WTC11 (cell line): ENCODE measurements at regions not wholly inside any gene's neighbourhood (a gene's known extent, or its start where the extent isn't known, plus 50 kb on each side); places are given as distances from the start of the nearest gene placed in this dataset.

Experiments
- ATAC-seq: fragments of 200-7000 bp; cut with Tn5 transposase; 2 replicates; pipeline ENCODE4 v1.10.0; 2021; ENCODE audit warnings: mild to moderate bottlenecking, moderate library complexity
- CTCF ChIA-PET: fragments of 300-600 bp; sonication (Branson Sonifier 250); formaldehyde crosslinking; loops from one replicate; lab custom pipeline; 2021; ENCODE audit warnings: antibody characterized with exemption; lab: Charles Lee
- POLR2A ChIA-PET: fragments of 350-600 bp; sonication (Branson Sonifier 250); formaldehyde crosslinking; loops from one replicate; lab custom pipeline; 2021; ENCODE audit warnings: antibody characterized with exemption; lab: Charles Lee
- DNase-seq: peaks from one replicate; pipeline ENCODE4 v3.0.0; 2021; ENCODE audit warnings: low spot score
- H3K27ac Mint-ChIP-seq: 2 replicates; pipeline ENCODE4 v1.8.0; 2021; ENCODE audit warnings: mixed read lengths
- H3K27me3 Mint-ChIP-seq: 2 replicates; pipeline ENCODE4 v1.8.0; 2021; ENCODE audit warnings: low read depth, mild to moderate bottlenecking, moderate library complexity, mixed read lengths
- H3K36me3 Mint-ChIP-seq: 2 replicates; pipeline ENCODE4 v1.8.0; 2021; ENCODE audit warnings: mixed read lengths
- H3K4me1 Mint-ChIP-seq: 2 replicates; pipeline ENCODE4 v1.8.0; 2022; ENCODE audit warnings: mixed read lengths
- H3K4me3 Mint-ChIP-seq: 2 replicates; pipeline ENCODE4 v1.8.0; 2021; ENCODE audit warnings: mild to moderate bottlenecking, moderate library complexity, mixed read lengths
- H3K9me3 Mint-ChIP-seq: 2 replicates; pipeline ENCODE4 v1.8.0; 2021; ENCODE audit warnings: mixed read lengths
- ATF1 ChIP-seq: sonication (generic); formaldehyde crosslinking; IDR thresholded peaks from 2 replicates; pipeline ENCODE4 v1.8.1; 2023; ENCODE audit warnings: mild to moderate bottlenecking, moderate library complexity, missing genetic modification reagents
- ELF4 ChIP-seq: sonication (generic); formaldehyde crosslinking; IDR thresholded peaks from 2 replicates; pipeline ENCODE4 v1.8.1; 2022; ENCODE audit warnings: low read depth, mild to moderate bottlenecking, moderate library complexity, missing genetic modification reagents
- GRHL2 ChIP-seq: fragments of 250-450 bp; sonication (Bioruptor Pico); IDR thresholded peaks from 2 replicates; pipeline ENCODE4 v1.8.0; 2022; ENCODE audit warnings: mild to moderate bottlenecking, moderate library complexity; ENCODE audit not compliant: insufficient replicate concordance, severe bottlenecking
- HMGA2 ChIP-seq: fragments of 250-450 bp; sonication (Bioruptor Pico); IDR thresholded peaks from 2 replicates; pipeline ENCODE4 v1.4.0; 2021; ENCODE audit warnings: mild to moderate bottlenecking, moderate library complexity
- KAT7 ChIP-seq: sonication (generic); formaldehyde crosslinking; IDR thresholded peaks from 2 replicates; pipeline ENCODE4 v1.8.1; 2023; ENCODE audit warnings: missing genetic modification reagents, mild to moderate bottlenecking, borderline replicate concordance
- NR3C1 ChIP-seq: sonication (generic); formaldehyde crosslinking; conservative IDR thresholded peaks from 2 replicates; pipeline ENCODE4 v1.8.1; 2023; ENCODE audit warnings: low read depth, mild to moderate bottlenecking, missing genetic modification reagents
- RELA ChIP-seq: sonication (generic); formaldehyde crosslinking; IDR thresholded peaks from 2 replicates; pipeline ENCODE4 v1.8.1; 2022; ENCODE audit warnings: missing genetic modification reagents, mild to moderate bottlenecking, borderline replicate concordance
- ZBTB21 ChIP-seq: sonication (generic); formaldehyde crosslinking; IDR thresholded peaks from 2 replicates; pipeline ENCODE4 v1.8.1; 2023; ENCODE audit warnings: mild to moderate bottlenecking, missing genetic modification reagents, borderline replicate concordance
- ZNF317 ChIP-seq: sonication (generic); formaldehyde crosslinking; IDR thresholded peaks from 2 replicates; pipeline ENCODE4 v1.8.1; 2023; ENCODE audit warnings: low read depth, mild to moderate bottlenecking, moderate library complexity, missing genetic modification reagents, borderline replicate concordance
- ZNF416 ChIP-seq: fragments of 250-450 bp; sonication (Bioruptor Pico); IDR thresholded peaks from 2 replicates; pipeline ENCODE4 v1.9.0; 2021; ENCODE audit warnings: mild to moderate bottlenecking, inconsistent platforms
- ZNF671 ChIP-seq: fragments of 250-450 bp; sonication (Bioruptor Pico); IDR thresholded peaks from 2 replicates; pipeline ENCODE4 v1.8.0; 2021; ENCODE audit warnings: mild to moderate bottlenecking
- TF ChIP-seq, protein P1 (sequence below): sonication (generic); formaldehyde crosslinking; IDR thresholded peaks from 2 replicates; pipeline ENCODE4 v1.8.0; 2022; ENCODE audit warnings: mild to moderate bottlenecking, missing genetic modification reagents
- TF ChIP-seq, protein P2 (sequence below): sonication (generic); formaldehyde crosslinking; IDR thresholded peaks from 2 replicates; pipeline ENCODE4 v1.8.1; 2022; ENCODE audit warnings: mild to moderate bottlenecking, missing genetic modification reagents, moderate library complexity, borderline replicate concordance
- TF ChIP-seq, protein P3 (sequence below): sonication (generic); formaldehyde crosslinking; IDR thresholded peaks from 2 replicates; pipeline ENCODE4 v1.8.0; 2022; ENCODE audit warnings: mild to moderate bottlenecking, missing genetic modification reagents
- TF ChIP-seq, protein P4 (sequence below): sonication (generic); formaldehyde crosslinking; IDR thresholded peaks from 2 replicates; pipeline ENCODE4 v1.8.1; 2023; ENCODE audit warnings: mild to moderate bottlenecking, missing genetic modification reagents
- TF ChIP-seq, protein P5 (sequence below): sonication (generic); formaldehyde crosslinking; IDR thresholded peaks from 2 replicates; pipeline ENCODE4 v1.8.0; 2023; ENCODE audit warnings: missing genetic modification reagents, mild to moderate bottlenecking, borderline replicate concordance
- TF ChIP-seq, protein P6 (sequence below): fragments of 250-450 bp; sonication (Bioruptor Pico); IDR thresholded peaks from 2 replicates; pipeline ENCODE4 v1.9.0; 2021; ENCODE audit warnings: mild to moderate bottlenecking

DNA sequence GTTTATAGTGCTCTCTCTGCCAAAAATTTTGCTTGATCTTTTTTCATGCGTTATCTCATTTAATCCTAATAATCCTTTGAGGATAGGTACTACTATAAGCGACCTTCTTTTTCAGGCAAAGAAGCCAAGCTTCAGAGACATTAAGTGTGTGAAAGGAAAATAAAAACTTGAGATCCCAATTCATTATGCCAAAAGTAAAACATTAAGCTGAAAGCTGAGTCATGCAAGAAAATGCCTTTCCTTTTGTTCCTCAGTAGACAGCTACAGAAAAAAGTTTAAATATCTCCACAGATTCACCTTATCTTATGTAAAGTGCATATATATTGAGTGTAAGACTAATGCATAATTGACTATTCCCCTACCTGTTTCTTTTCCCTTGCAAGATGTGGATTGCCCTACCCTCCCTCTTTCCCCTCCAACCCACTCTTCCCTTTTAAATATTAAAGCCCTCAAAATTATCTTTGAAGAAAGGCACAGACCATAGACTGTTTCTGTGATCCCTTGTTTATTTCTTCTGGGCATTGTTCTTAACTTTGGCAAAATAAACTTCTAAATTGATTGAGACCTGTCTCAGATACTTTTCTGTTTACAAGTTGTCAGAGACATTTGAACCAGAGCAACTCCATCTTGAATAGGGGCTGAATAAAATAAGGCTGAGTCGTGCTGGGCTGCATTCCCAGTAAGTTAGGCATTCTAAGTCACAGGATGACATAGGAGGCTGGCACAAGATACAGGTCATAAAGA, 1139.9 kb upstream of the LRRN3 start (continued):
- TF ChIP-seq, protein P1, sequence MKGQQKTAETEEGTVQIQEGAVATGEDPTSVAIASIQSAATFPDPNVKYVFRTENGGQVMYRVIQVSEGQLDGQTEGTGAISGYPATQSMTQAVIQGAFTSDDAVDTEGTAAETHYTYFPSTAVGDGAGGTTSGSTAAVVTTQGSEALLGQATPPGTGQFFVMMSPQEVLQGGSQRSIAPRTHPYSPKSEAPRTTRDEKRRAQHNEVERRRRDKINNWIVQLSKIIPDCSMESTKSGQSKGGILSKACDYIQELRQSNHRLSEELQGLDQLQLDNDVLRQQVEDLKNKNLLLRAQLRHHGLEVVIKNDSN = no peak
- TF ChIP-seq NR3C1 (CRISPR knock-in tag) = no peak
- TF ChIP-seq, protein P2, sequence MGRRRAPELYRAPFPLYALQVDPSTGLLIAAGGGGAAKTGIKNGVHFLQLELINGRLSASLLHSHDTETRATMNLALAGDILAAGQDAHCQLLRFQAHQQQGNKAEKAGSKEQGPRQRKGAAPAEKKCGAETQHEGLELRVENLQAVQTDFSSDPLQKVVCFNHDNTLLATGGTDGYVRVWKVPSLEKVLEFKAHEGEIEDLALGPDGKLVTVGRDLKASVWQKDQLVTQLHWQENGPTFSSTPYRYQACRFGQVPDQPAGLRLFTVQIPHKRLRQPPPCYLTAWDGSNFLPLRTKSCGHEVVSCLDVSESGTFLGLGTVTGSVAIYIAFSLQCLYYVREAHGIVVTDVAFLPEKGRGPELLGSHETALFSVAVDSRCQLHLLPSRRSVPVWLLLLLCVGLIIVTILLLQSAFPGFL = no peak
- TF ChIP-seq ZNF671 = no peak
- TF ChIP-seq, protein P3, sequence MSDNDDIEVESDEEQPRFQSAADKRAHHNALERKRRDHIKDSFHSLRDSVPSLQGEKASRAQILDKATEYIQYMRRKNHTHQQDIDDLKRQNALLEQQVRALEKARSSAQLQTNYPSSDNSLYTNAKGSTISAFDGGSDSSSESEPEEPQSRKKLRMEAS (CRISPR knock-in tag) = no peak
- TF ChIP-seq ATF1 (CRISPR knock-in tag) = no peak
- TF ChIP-seq, protein P4, sequence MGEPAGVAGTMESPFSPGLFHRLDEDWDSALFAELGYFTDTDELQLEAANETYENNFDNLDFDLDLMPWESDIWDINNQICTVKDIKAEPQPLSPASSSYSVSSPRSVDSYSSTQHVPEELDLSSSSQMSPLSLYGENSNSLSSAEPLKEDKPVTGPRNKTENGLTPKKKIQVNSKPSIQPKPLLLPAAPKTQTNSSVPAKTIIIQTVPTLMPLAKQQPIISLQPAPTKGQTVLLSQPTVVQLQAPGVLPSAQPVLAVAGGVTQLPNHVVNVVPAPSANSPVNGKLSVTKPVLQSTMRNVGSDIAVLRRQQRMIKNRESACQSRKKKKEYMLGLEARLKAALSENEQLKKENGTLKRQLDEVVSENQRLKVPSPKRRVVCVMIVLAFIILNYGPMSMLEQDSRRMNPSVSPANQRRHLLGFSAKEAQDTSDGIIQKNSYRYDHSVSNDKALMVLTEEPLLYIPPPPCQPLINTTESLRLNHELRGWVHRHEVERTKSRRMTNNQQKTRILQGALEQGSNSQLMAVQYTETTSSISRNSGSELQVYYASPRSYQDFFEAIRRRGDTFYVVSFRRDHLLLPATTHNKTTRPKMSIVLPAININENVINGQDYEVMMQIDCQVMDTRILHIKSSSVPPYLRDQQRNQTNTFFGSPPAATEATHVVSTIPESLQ (CRISPR knock-in tag) = no peak

DNA sequence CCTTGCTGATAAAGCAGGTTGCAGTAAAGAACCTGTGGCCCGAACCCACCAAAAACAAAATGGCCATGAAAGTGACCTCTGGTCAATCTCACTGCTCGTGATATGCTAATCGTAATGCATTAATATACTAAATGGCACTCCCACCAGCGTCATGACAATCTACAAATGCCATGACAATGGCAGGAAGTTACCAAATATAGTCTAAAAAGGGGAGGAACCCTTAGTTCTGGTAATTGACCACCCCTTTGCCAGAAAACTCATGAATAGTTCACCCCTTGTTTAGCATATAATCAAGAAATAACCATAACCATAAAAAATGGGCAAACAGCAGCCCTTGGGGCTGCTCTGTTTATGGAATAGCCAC, 1139.4 kb upstream of the LRRN3 start:
- Mint-ChIP-seq H3K4me3 (no peak overlapping the region), H3K4me1 (peaks cover 22% of the 10 kb centered on the region), H3K9me3 (peaks cover 20% of the 10 kb centered on the region), H3K27me3 (no peaks in the 10 kb centered on the region), H3K27ac (no peak overlapping the region), H3K36me3 (no peaks in the 10 kb centered on the region; the same call in 1 of the 2 replicates)
- ChIA-PET CTCF (no interaction called here), POLR2A (no interaction called here)
- DNase-seq = no peak
- ATAC-seq = no peak
- TF ChIP-seq, protein P5, sequence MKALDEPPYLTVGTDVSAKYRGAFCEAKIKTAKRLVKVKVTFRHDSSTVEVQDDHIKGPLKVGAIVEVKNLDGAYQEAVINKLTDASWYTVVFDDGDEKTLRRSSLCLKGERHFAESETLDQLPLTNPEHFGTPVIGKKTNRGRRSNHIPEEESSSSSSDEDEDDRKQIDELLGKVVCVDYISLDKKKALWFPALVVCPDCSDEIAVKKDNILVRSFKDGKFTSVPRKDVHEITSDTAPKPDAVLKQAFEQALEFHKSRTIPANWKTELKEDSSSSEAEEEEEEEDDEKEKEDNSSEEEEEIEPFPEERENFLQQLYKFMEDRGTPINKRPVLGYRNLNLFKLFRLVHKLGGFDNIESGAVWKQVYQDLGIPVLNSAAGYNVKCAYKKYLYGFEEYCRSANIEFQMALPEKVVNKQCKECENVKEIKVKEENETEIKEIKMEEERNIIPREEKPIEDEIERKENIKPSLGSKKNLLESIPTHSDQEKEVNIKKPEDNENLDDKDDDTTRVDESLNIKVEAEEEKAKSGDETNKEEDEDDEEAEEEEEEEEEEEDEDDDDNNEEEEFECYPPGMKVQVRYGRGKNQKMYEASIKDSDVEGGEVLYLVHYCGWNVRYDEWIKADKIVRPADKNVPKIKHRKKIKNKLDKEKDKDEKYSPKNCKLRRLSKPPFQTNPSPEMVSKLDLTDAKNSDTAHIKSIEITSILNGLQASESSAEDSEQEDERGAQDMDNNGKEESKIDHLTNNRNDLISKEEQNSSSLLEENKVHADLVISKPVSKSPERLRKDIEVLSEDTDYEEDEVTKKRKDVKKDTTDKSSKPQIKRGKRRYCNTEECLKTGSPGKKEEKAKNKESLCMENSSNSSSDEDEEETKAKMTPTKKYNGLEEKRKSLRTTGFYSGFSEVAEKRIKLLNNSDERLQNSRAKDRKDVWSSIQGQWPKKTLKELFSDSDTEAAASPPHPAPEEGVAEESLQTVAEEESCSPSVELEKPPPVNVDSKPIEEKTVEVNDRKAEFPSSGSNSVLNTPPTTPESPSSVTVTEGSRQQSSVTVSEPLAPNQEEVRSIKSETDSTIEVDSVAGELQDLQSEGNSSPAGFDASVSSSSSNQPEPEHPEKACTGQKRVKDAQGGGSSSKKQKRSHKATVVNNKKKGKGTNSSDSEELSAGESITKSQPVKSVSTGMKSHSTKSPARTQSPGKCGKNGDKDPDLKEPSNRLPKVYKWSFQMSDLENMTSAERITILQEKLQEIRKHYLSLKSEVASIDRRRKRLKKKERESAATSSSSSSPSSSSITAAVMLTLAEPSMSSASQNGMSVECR (CRISPR knock-in tag) = no peak
- no peak for TF ChIP-seq NR3C1 (CRISPR knock-in tag)
- TF ChIP-seq GRHL2 (CRISPR knock-in tag) = no peak
- TF ChIP-seq, protein P6, sequence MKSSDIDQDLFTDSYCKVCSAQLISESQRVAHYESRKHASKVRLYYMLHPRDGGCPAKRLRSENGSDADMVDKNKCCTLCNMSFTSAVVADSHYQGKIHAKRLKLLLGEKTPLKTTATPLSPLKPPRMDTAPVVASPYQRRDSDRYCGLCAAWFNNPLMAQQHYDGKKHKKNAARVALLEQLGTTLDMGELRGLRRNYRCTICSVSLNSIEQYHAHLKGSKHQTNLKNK (CRISPR knock-in tag) = no peak
- TF ChIP-seq ZNF317 (CRISPR knock-in tag) = no peak
- no peak for TF ChIP-seq KAT7 (CRISPR knock-in tag)
- no peak for TF ChIP-seq ZBTB21 (CRISPR knock-in tag)
- TF ChIP-seq, protein P2 = no peak
- TF ChIP-seq RELA (CRISPR knock-in tag) = no peak
- no peak for TF ChIP-seq HMGA2 (CRISPR knock-in tag)
- TF ChIP-seq ELF4 (CRISPR knock-in tag) = no peak
- no peak for TF ChIP-seq ZNF416 (CRISPR knock-in tag)
- TF ChIP-seq, protein P3 (CRISPR knock-in tag) = no peak
